ENCODE measurements at regions not wholly inside any gene's neighbourhood (a gene's known extent, or its start where the extent isn't known, plus 50 kb on each side); places are given as distances from the start of the nearest gene placed in this dataset.

- Histone ChIP-seq H3K9me3 (ENCODE audit: control insufficient read depth, insufficient read depth, low read depth, low read length) (no peaks in the 10 kb centered on the region), H3K4me1 (ENCODE audit: control insufficient read depth, insufficient read depth, low read length) (no peaks in the 10 kb centered on the region), H3K36me3 (ENCODE audit: control insufficient read depth in 2 of 2, insufficient read depth in 1 of 2, low read length in 2 of 2) (no peaks in the 10 kb centered on the region), H3K4me3 (ENCODE audit: low read depth, low read length) (no peak overlapping the region), H3K27ac (ENCODE audit: extremely low read depth, low read depth, low read length) (no peak overlapping the region)
- CTCF ChIA-PET: no interaction called here
- TF ChIP-seq AEBP2 (tag by site-specific recombination; IDR thresholded peaks at IDR 0.05; ENCODE audit: borderline replicate concordance) (no peak), ZNF791 (tag by site-specific recombination; IDR thresholded peaks at IDR 0.05) (no peak), ZNF48 (tag by site-specific recombination; IDR thresholded peaks at IDR 0.05) (no peak), HOXC10 (CRISPR knock-in tag; IDR thresholded peaks at IDR 0.05) (no peak), ZNF488 (tag by site-specific recombination; IDR thresholded peaks at IDR 0.05) (no peak), ZNF530 (tag by site-specific recombination; IDR thresholded peaks at IDR 0.05; ENCODE audit: low read depth) (no peak), TCF7L2 (IDR thresholded peaks at IDR 0.05; ENCODE audit: borderline replicate concordance, low read depth, low read length) (no peak), HOXA7 (CRISPR knock-in tag; IDR thresholded peaks at IDR 0.05; ENCODE audit: borderline replicate concordance) (no peak), ZNF350 (tag by site-specific recombination; IDR thresholded peaks at IDR 0.05) (no peak), RBAK (tag by site-specific recombination; IDR thresholded peaks at IDR 0.05) (no peak), ZNF677 (tag by site-specific recombination; IDR thresholded peaks at IDR 0.05) (no peak)
- TF ChIP-seq, protein P1, sequence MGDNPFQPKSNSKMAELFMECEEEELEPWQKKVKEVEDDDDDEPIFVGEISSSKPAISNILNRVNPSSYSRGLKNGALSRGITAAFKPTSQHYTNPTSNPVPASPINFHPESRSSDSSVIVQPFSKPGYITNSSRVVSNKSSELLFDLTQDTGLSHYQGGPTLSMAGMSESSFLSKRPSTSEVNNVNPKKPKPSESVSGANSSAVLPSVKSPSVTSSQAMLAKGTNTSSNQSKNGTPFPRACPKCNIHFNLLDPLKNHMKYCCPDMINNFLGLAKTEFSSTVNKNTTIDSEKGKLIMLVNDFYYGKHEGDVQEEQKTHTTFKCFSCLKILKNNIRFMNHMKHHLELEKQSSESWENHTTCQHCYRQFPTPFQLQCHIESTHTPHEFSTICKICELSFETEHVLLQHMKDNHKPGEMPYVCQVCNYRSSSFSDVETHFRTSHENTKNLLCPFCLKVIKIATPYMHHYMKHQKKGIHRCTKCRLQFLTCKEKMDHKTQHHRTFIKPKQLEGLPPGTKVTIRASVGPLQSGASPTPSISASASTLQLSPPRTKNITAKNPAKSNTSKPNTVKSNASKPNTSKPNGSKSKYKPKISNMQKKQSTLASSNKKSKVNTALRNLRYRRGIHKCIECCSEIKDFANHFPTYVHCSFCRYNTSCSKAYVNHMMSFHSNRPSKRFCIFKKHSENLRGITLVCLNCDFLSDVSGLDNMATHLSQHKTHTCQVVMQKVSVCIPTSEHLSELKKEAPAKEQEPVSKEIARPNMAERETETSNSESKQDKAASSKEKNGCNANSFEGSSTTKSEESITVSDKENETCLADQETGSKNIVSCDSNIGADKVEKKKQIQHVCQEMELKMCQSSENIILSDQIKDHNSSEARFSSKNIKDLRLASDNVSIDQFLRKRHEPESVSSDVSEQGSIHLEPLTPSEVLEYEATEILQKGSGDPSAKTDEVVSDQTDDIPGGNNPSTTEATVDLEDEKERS (tag by site-specific recombination; IDR thresholded peaks at IDR 0.05): no peak
- POLR2A ChIA-PET: no interaction called here
Measured at GRCh38 chr16:5900046-5900445, 802.5 kb upstream of the EEF2KMT start.

DNA sequence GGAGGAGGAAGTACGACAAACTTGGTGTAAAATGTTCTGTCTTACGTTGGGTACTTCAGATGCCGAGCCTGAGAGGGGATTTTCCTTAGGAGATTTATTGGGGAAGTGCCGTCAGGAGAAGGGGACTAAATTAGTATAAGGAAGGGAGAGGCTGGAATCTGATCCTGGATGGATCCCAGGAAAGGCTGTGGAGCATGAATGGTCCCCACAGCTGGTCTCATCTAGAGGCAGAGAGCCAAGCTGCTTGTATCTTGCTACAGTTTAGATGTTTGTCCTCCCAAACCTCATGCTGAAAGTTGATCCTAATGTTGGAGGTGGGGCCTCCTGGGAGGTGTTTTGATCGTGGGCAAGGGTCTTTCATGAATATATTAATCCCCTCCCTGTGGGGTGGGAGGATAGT lies 798.4 kb upstream of the EEF2KMT start:
- H3K36me3 ChIP-seq (ENCODE audit: control insufficient read depth in 2 of 2, insufficient read depth in 1 of 2, low read length in 2 of 2): no peaks in the 10 kb centered on the region
- H3K27ac ChIP-seq (ENCODE audit: extremely low read depth, low read depth, low read length): no peak overlapping the region
- ChIA-PET CTCF (no interaction called here), POLR2A (no interaction called here)
- H3K4me1 ChIP-seq (ENCODE audit: control insufficient read depth, insufficient read depth, low read length): no peaks in the 10 kb centered on the region
- no peaks in the 10 kb centered on the region for H3K9me3 ChIP-seq (ENCODE audit: control insufficient read depth, insufficient read depth, low read depth, low read length)
- TF ChIP-seq SCRT1 (tag by site-specific recombination; IDR thresholded peaks at IDR 0.05; ENCODE audit: borderline replicate concordance) (no peak), ZFHX2 (tag by site-specific recombination; conservative IDR thresholded peaks at IDR 0.05) (no peak), ZBTB20 (tag by site-specific recombination; IDR thresholded peaks at IDR 0.05) (no peak), ZNF600 (tag by site-specific recombination; IDR thresholded peaks at IDR 0.05) (no peak), ZNF23 (tag by site-specific recombination; IDR thresholded peaks at IDR 0.05; ENCODE audit: borderline replicate concordance) (no peak), ZNF514 (tag by site-specific recombination; IDR thresholded peaks at IDR 0.05) (no peak), GLI2 (tag by site-specific recombination; IDR thresholded peaks at IDR 0.05; ENCODE audit: borderline replicate concordance, low read depth) (no peak), ELK4 (IDR thresholded peaks at IDR 0.05; ENCODE audit: borderline replicate concordance, low read depth, low read length) (no peak), ZNF530 (tag by site-specific recombination; IDR thresholded peaks at IDR 0.05; ENCODE audit: low read depth) (no peak)
- TF ChIP-seq, protein P2, sequence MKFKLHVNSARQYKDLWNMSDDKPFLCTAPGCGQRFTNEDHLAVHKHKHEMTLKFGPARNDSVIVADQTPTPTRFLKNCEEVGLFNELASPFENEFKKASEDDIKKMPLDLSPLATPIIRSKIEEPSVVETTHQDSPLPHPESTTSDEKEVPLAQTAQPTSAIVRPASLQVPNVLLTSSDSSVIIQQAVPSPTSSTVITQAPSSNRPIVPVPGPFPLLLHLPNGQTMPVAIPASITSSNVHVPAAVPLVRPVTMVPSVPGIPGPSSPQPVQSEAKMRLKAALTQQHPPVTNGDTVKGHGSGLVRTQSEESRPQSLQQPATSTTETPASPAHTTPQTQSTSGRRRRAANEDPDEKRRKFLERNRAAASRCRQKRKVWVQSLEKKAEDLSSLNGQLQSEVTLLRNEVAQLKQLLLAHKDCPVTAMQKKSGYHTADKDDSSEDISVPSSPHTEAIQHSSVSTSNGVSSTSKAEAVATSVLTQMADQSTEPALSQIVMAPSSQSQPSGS (tag by site-specific recombination; IDR thresholded peaks at IDR 0.05; ENCODE audit: low read depth): no peak
- TF ChIP-seq, protein P3, sequence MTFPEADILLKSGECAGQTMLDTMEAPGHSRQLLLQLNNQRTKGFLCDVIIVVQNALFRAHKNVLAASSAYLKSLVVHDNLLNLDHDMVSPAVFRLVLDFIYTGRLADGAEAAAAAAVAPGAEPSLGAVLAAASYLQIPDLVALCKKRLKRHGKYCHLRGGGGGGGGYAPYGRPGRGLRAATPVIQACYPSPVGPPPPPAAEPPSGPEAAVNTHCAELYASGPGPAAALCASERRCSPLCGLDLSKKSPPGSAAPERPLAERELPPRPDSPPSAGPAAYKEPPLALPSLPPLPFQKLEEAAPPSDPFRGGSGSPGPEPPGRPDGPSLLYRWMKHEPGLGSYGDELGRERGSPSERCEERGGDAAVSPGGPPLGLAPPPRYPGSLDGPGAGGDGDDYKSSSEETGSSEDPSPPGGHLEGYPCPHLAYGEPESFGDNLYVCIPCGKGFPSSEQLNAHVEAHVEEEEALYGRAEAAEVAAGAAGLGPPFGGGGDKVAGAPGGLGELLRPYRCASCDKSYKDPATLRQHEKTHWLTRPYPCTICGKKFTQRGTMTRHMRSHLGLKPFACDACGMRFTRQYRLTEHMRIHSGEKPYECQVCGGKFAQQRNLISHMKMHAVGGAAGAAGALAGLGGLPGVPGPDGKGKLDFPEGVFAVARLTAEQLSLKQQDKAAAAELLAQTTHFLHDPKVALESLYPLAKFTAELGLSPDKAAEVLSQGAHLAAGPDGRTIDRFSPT (tag by site-specific recombination; IDR thresholded peaks at IDR 0.05): no peak
- no peak overlapping the region for H3K4me3 ChIP-seq (ENCODE audit: low read depth, low read length)

All from HEK293 (cell line).